Heart left ventricle (tissue), 13 donors: ENCODE measurements at regions not wholly inside any gene's neighbourhood (a gene's known extent, or its start where the extent isn't known, plus 50 kb on each side); places are given as distances from the start of the nearest gene placed in this dataset.

Source experiments
- CTCF ChIP-seq, 12 donors: fragments of 200-600 bp; sonication (generic) in 4 of 12; IDR thresholded peaks; one replicate each; pipeline versions ENCODE4 v1.5.0 to v1.8.0; 2018 to 2022; ENCODE audit warnings: antibody characterized with exemption in 12 of 12, mild to moderate bottlenecking in 5 of 12
- POLR2A ChIP-seq, 2 donors: fragments of 450-650 bp; IDR thresholded peaks; one replicate each; pipeline ENCODE4 v1.6.1; 2017; ENCODE audit warnings: antibody characterized with exemption in 2 of 2, mild to moderate bottlenecking in 2 of 2, moderate library complexity in 2 of 2
- donor health status: ischemic (EF 13 %, LVEDD 7.1; RV severe dilation, severe dysfunction).
- donor health status: DM: no; HTN: yes; CAD: no.
- donor health status: DM: no; HTN: no; CAD: no.
- donor health status: ischemic (EF 25% LVEDD 6.9; RV normal size, moderate dysfunction).
- donor health status: ischemic (EF 25% LVEDD 5.7; RV mildly dilated, moderate dysfunction).
- donor health status: ischemic (EF 35%, LVEDD 5.7; RV mildly dilated, moderate dysfunction).
- donor health status: nonischemic (EF 11% LVEDD 7.7; RV severe dilation, severe dysfunction).
- donor health status: DM: yes; HTN: yes; CAD: no.
- donor health status: PGD.
- donor health status: ischemic (EF 29% LVEDD 5.4; RV normal size, mild dysfunction).
- donor health status: nonischemic (EF 23%, LVEDD 6.1; RV moderate dilation, normal function).

- no peak for TF ChIP-seq CTCF (IDR thresholded peaks at IDR 0.05)
- no peak for TF ChIP-seq POLR2A (IDR thresholded peaks at IDR 0.05)
Observed at GRCh38 chr5:159620853-159621540, 290.7 kb upstream of the IL12B start.
